Mesendoderm (in vitro differentiated cells): ENCODE measurements at regions not wholly inside any gene's neighbourhood (a gene's known extent, or its start where the extent isn't known, plus 50 kb on each side); places are given as distances from the start of the nearest gene placed in this dataset.
A peak's percentile ranks its signal among the peaks of the same experiment; 100 is the strongest.

Experiments
- DNase-seq: peaks from one replicate; pipeline ENCODE4 v3.0.0; 2013
- H2AK5ac ChIP-seq: 2 replicates; pipeline ENCODE4 v1.6.1; 2013; ENCODE audit warnings: low read length, inconsistent platforms
- H2BK120ac ChIP-seq: 2 replicates; pipeline ENCODE4 v1.6.1; 2013; ENCODE audit warnings: low read depth, mild to moderate bottlenecking, low read length, moderate library complexity, mixed read lengths
- H2BK15ac ChIP-seq: replicated peaks from 2 replicates; pipeline ENCODE4 v1.6.1; 2013; ENCODE audit warnings: low read depth, mild to moderate bottlenecking, moderate library complexity
- H2BK5ac ChIP-seq: 2 replicates; pipeline ENCODE4 v1.6.1; 2013; ENCODE audit warnings: low read length, inconsistent platforms
- H3K18ac ChIP-seq: 2 replicates; pipeline ENCODE4 v1.6.1; 2013; ENCODE audit warnings: mild to moderate bottlenecking, low read length, mixed read lengths
- H3K23ac ChIP-seq: one replicate; pipeline ENCODE4 v1.6.1; 2013; ENCODE audit warnings: low read length
- H3K27ac ChIP-seq: 2 replicates; pipeline ENCODE4 v1.5.1; 2013; ENCODE audit warnings: low read depth, mild to moderate bottlenecking, inconsistent platforms, low read length, moderate library complexity
- H3K27me3 ChIP-seq: 2 replicates; pipeline ENCODE4 v1.6.1; 2013; ENCODE audit warnings: low read length, control low read depth, mild to moderate bottlenecking, inconsistent platforms; ENCODE audit not compliant: insufficient read depth, poor library complexity
- H3K36me3 ChIP-seq: 2 replicates; pipeline ENCODE4 v1.6.1; 2013; ENCODE audit warnings: low read length, inconsistent platforms; ENCODE audit not compliant: control insufficient read depth, insufficient read depth
- H3K4ac ChIP-seq: one replicate; pipeline ENCODE4 v1.6.1; 2013; ENCODE audit warnings: low read depth, mild to moderate bottlenecking, low read length, moderate library complexity
- H3K4me1 ChIP-seq: 2 replicates; pipeline ENCODE4 v1.6.1; 2013; ENCODE audit warnings: low read depth, low read length, inconsistent platforms; ENCODE audit not compliant: control insufficient read depth
- H3K4me2 ChIP-seq: 2 replicates; pipeline ENCODE4 v1.6.1; 2013; ENCODE audit warnings: low read length
- H3K4me3 ChIP-seq: 2 replicates; pipeline ENCODE4 v1.5.1; 2013; ENCODE audit warnings: mild to moderate bottlenecking, low read length
- H3K56ac ChIP-seq: one replicate; pipeline ENCODE4 v1.6.1; 2013; ENCODE audit warnings: low read length
- H3K79me1 ChIP-seq: 2 replicates; pipeline ENCODE4 v1.6.1; 2013; ENCODE audit warnings: low read length, inconsistent platforms
- H3K79me2 ChIP-seq: 2 replicates; pipeline ENCODE4 v1.6.1; 2013; ENCODE audit warnings: mild to moderate bottlenecking, low read length; ENCODE audit not compliant: control insufficient read depth, insufficient read depth
- H3K9ac ChIP-seq: 2 replicates; pipeline ENCODE4 v1.6.1; 2013; ENCODE audit warnings: low read length, inconsistent platforms
- H4K5ac ChIP-seq: one replicate; pipeline ENCODE4 v1.6.1; 2013; ENCODE audit warnings: low read length
- H4K8ac ChIP-seq: one replicate; pipeline ENCODE4 v1.6.1; 2013; ENCODE audit warnings: low read depth, mild to moderate bottlenecking, control low read depth, low read length, moderate library complexity
- WGBS: extraction: QIAGEN DNeasy Blood & Tissue Kit; methylation state at CpG from one replicate; pipeline ENCODE4 v1.1.7; 2013; ENCODE audit warnings: low lambda C conversion rate, missing lambda C conversion rate; ENCODE audit not compliant: insufficient coverage; ENCODE audit errors: extremely low coverage; 5-methylcytosine and 5-hydroxymethylcytosine counted together

- Histone ChIP-seq H3K4me2 (no peak overlapping the region), H3K4me3 (no peak overlapping the region)
- WGBS, result no CpG with 5 or more reads among the region's 3 CpGs
Measured at GRCh38 chr2:121992700-121993099, 237.2 kb downstream of the TSN start.

GRCh38 chr2:121993682-121994081 is 238.2 kb downstream of the TSN start:
- Histone ChIP-seq H2BK15ac (no peak overlapping the region), H3K4me1 (no peaks in the 10 kb centered on the region), H3K18ac (no peak overlapping the region), H3K36me3 (no peaks in the 10 kb centered on the region), H3K79me1 (no peaks in the 10 kb centered on the region), H2BK5ac (no peak overlapping the region), H3K9ac (no peak overlapping the region), H3K4me2 (no peak overlapping the region), H3K4ac (no peak overlapping the region), H3K79me2 (no peaks in the 10 kb centered on the region), H3K27me3 (no peaks in the 10 kb centered on the region), H3K4me3 (no peak overlapping the region), H3K23ac (no peak overlapping the region), H2BK120ac (no peak overlapping the region), H3K56ac (no peak overlapping the region), H3K27ac (no peak overlapping the region), H4K8ac (no peak overlapping the region), H4K5ac (no peak overlapping the region), H2AK5ac (no peak overlapping the region)
- WGBS, result no CpG with 5 or more reads among the region's 5 CpGs
- no peak for DNase-seq

More at GRCh38 chr2:121992700-121993099, 237.2 kb downstream of the TSN start:
- no peaks in the 10 kb centered on the region for H3K36me3 ChIP-seq
- H3K27ac ChIP-seq, result no peak overlapping the region
- no peaks in the 10 kb centered on the region for H3K79me2 ChIP-seq
- H2BK15ac ChIP-seq, result no peak overlapping the region
- no peak overlapping the region for H3K56ac ChIP-seq
- no peak overlapping the region for H4K5ac ChIP-seq
- H2BK5ac ChIP-seq, result no peak overlapping the region
- no peak overlapping the region for H2BK120ac ChIP-seq
- H3K4ac ChIP-seq, result no peak overlapping the region
- H3K27me3 ChIP-seq, result no peaks in the 10 kb centered on the region
- no peak overlapping the region for H3K9ac ChIP-seq
- no peak overlapping the region for H2AK5ac ChIP-seq
- peak; percentile 82 for DNase-seq
- no peaks in the 10 kb centered on the region for H3K4me1 ChIP-seq
- no peak overlapping the region for H3K18ac ChIP-seq
- H3K79me1 ChIP-seq, result no peaks in the 10 kb centered on the region
- H3K23ac ChIP-seq, result no peak overlapping the region
- no peak overlapping the region for H4K8ac ChIP-seq

DNA sequence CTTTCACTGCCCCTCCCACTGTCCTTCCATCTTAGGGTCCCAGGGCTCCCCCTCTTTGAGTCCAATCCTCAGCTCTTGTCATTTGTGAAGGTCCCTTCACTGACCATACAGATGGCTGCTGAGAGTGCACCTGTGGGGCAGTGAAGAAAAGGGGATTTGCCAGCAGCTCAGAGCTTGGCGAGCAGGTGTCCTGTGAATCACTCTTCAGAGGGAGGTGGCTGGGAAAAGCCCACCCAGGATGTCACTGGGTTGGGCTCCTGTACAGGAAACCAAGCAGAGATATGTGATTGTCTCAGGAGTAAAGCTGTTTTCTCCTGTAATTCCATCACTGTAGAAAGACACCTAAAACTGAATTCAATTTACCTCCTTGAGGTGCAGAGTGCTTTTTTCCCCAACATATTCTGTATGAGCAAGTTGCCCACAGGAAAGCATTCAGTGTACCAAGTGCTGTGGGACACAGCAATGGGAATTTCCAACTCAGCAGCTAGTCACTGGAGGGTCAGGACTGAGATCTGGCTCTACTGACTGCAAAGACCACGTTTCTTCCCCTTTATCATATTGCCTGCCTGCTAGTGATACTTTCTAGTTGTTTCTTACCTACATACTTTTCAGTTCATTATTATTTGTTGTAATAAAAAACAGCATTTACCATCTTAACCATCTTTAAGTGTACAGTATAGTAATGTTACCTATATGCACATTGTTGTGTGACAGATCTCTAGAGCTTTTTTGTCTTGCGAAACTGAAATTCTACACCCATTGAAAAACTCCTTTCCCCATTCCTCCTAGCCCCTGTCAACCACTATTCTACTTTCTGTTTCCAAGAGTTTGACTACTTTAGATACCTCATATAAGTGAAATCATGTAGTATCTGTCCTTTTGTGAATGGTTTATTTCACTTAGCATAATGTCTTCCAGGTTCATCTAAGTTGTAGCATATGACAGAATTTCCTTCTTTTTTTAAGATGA is 239.1 kb downstream of the TSN start:
- H3K4me3 ChIP-seq, result no peak overlapping the region
- no peak overlapping the region for H2AK5ac ChIP-seq
- no peak overlapping the region for H3K9ac ChIP-seq
- H4K5ac ChIP-seq, result no peak overlapping the region
- no peaks in the 10 kb centered on the region for H3K36me3 ChIP-seq
- H3K27me3 ChIP-seq, result no peaks in the 10 kb centered on the region
- H3K56ac ChIP-seq, result no peak overlapping the region
- H3K79me1 ChIP-seq, result no peaks in the 10 kb centered on the region
- H3K4me2 ChIP-seq, result no peak overlapping the region
- no peak overlapping the region for H4K8ac ChIP-seq
- no peaks in the 10 kb centered on the region for H3K4me1 ChIP-seq
- no peak for DNase-seq
- no peak overlapping the region for H3K23ac ChIP-seq
- WGBS, result no CpG with 5 or more reads among the region's 3 CpGs
- no peaks in the 10 kb centered on the region for H3K79me2 ChIP-seq
- no peak overlapping the region for H2BK5ac ChIP-seq
- no peak overlapping the region for H2BK120ac ChIP-seq
- H3K27ac ChIP-seq, result no peak overlapping the region
- H3K4ac ChIP-seq, result no peak overlapping the region
- no peak overlapping the region for H3K18ac ChIP-seq
- no peak overlapping the region for H2BK15ac ChIP-seq

DNA sequence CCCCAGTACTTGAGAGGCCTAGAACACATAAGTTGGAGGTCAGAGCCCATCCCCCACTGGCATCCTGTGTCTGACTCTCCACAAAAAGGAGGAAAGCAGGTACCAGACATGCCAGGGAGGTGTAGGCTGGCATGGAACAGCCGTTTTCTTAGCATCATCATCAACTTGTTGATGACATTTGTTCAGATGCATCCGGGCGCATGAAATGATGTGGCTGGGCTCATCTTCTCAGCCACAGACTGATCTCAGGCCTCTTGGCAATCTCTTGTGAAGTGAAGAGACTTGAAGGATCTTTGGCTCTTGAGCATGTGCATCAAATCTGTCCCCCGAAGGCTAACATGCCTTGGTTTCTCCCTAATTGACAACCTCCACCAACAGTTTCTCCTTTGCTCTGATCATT is 243.3 kb downstream of the TSN start:
- no peaks in the 10 kb centered on the region for H3K79me1 ChIP-seq
- H4K8ac ChIP-seq, result no peak overlapping the region
- no peak overlapping the region for H3K9ac ChIP-seq
- no peak overlapping the region for H2BK120ac ChIP-seq
- no peaks in the 10 kb centered on the region for H3K36me3 ChIP-seq
- no peak overlapping the region for H3K4me2 ChIP-seq
- H2AK5ac ChIP-seq, result no peak overlapping the region
- no peak overlapping the region for H3K4ac ChIP-seq
- DNase-seq, result no peak
- no peak overlapping the region for H2BK15ac ChIP-seq
- no peak overlapping the region for H3K23ac ChIP-seq
- no peaks in the 10 kb centered on the region for H3K79me2 ChIP-seq
- no peak overlapping the region for H3K27ac ChIP-seq
- no peaks in the 10 kb centered on the region for H3K27me3 ChIP-seq
- H3K4me1 ChIP-seq, result no peaks in the 10 kb centered on the region
- H3K18ac ChIP-seq, result no peak overlapping the region
- H2BK5ac ChIP-seq, result no peak overlapping the region
- WGBS, result no CpG with 5 or more reads among the region's 4 CpGs
- no peak overlapping the region for H3K4me3 ChIP-seq
- H3K56ac ChIP-seq, result no peak overlapping the region
- H4K5ac ChIP-seq, result no peak overlapping the region

DNA sequence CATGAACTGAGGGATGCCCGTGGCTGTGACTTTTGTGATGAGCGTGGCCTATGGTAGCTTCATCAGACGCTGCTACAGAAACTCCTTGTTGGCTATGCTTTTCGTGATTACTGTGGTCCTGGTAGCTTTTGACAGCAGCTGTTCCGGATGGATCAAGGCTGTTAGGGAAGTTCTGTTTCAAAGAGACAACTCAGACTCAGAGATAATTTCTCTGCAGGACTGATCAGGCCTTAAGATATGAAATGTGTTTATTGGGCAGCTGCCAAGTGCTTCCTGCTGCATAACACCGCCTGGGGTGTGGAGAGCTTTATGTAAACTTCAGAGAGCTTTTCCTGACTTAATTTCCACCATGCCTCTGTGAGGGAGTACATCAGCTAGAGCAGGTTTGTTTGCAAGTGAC is 243.8 kb downstream of the TSN start:
- H2AK5ac ChIP-seq, result no peak overlapping the region
- H3K27ac ChIP-seq, result no peak overlapping the region
- no peak overlapping the region for H4K8ac ChIP-seq
- no peaks in the 10 kb centered on the region for H3K36me3 ChIP-seq
- H3K4me2 ChIP-seq, result no peak overlapping the region
- no peak overlapping the region for H3K9ac ChIP-seq
- H3K18ac ChIP-seq, result no peak overlapping the region
- H3K79me2 ChIP-seq, result no peaks in the 10 kb centered on the region
- no peak overlapping the region for H3K56ac ChIP-seq
- no peaks in the 10 kb centered on the region for H3K27me3 ChIP-seq
- H4K5ac ChIP-seq, result no peak overlapping the region
- no peak overlapping the region for H3K4ac ChIP-seq
- H3K23ac ChIP-seq, result no peak overlapping the region
- no peak overlapping the region for H2BK5ac ChIP-seq
- DNase-seq, result peak; percentile 67
- no peak overlapping the region for H2BK15ac ChIP-seq
- no peak overlapping the region for H2BK120ac ChIP-seq
- H3K79me1 ChIP-seq, result no peaks in the 10 kb centered on the region
- no peaks in the 10 kb centered on the region for H3K4me1 ChIP-seq
- no peak overlapping the region for H3K4me3 ChIP-seq
- no CpG with 5 or more reads among the region's 6 CpGs for WGBS
